ENCODE measurements at regions not wholly inside any gene's neighbourhood (a gene's known extent, or its start where the extent isn't known, plus 50 kb on each side); places are given as distances from the start of the nearest gene placed in this dataset.

DNA sequence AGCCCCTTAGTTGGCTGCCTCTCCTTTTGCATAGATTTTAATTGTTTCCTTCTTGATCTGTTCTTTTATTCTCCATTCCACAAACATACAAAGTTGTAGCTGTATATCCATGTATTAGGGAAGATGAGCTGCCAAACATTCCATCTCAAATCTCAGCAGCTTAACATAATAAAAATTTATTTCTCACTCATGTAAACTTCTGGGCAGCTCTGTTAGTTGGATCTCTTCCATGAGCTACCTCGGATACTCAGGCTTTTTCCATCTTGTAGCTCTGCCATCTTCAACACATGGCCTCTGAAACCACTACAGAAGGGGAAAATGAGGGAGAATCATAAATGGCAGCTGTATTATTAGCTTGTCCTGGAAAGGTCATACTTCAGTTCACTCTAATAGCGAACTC is 149.4 kb upstream of the BMP2 start:
- TF ChIP-seq SREBF2 (IDR thresholded peaks at IDR 0.05; ENCODE audit: low read length) (no peak), TAF1 (IDR thresholded peaks at IDR 0.05; ENCODE audit: borderline replicate concordance, low read depth, low read length) (no peak), EP300 (IDR thresholded peaks at IDR 0.05; ENCODE audit: borderline replicate concordance in 1 of 2, control insufficient read depth in 1 of 2, low read depth in 2 of 2, low read length in 2 of 2) (no peak), POLR2A (IDR thresholded peaks at IDR 0.05; ENCODE audit: low read depth, low read length) (no peak), JUND (IDR thresholded peaks at IDR 0.05; ENCODE audit: low read depth, low read length) (no peak), BHLHE40 (IDR thresholded peaks at IDR 0.05; ENCODE audit: borderline replicate concordance in 1 of 2, low read depth in 2 of 2, low read length in 1 of 2) (no peak), BACH1 (IDR thresholded peaks at IDR 0.05; ENCODE audit: borderline replicate concordance) (no peak), HDGF (IDR thresholded peaks at IDR 0.05) (no peak), RCOR1 (conservative IDR thresholded peaks at IDR 0.05; ENCODE audit: low read depth, low read length) (no peak), YY1 (IDR thresholded peaks at IDR 0.05; ENCODE audit: low read depth, low read length) (no peak)
- TF ChIP-seq, protein P1, sequence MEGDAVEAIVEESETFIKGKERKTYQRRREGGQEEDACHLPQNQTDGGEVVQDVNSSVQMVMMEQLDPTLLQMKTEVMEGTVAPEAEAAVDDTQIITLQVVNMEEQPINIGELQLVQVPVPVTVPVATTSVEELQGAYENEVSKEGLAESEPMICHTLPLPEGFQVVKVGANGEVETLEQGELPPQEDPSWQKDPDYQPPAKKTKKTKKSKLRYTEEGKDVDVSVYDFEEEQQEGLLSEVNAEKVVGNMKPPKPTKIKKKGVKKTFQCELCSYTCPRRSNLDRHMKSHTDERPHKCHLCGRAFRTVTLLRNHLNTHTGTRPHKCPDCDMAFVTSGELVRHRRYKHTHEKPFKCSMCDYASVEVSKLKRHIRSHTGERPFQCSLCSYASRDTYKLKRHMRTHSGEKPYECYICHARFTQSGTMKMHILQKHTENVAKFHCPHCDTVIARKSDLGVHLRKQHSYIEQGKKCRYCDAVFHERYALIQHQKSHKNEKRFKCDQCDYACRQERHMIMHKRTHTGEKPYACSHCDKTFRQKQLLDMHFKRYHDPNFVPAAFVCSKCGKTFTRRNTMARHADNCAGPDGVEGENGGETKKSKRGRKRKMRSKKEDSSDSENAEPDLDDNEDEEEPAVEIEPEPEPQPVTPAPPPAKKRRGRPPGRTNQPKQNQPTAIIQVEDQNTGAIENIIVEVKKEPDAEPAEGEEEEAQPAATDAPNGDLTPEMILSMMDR (IDR thresholded peaks at IDR 0.05 in 2 of 3, conservative IDR thresholded peaks at IDR 0.05 in 1 of 3; ENCODE audit: control insufficient read depth in 2 of 3, extremely low read depth in 1 of 3, insufficient read depth in 1 of 3, low read depth in 3 of 3, low read length in 3 of 3): no peak
- TF ChIP-seq, protein P2, sequence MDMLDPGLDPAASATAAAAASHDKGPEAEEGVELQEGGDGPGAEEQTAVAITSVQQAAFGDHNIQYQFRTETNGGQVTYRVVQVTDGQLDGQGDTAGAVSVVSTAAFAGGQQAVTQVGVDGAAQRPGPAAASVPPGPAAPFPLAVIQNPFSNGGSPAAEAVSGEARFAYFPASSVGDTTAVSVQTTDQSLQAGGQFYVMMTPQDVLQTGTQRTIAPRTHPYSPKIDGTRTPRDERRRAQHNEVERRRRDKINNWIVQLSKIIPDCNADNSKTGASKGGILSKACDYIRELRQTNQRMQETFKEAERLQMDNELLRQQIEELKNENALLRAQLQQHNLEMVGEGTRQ (IDR thresholded peaks at IDR 0.05; ENCODE audit: borderline replicate concordance, low read depth, low read length): no peak
- TF ChIP-seq, protein P3, sequence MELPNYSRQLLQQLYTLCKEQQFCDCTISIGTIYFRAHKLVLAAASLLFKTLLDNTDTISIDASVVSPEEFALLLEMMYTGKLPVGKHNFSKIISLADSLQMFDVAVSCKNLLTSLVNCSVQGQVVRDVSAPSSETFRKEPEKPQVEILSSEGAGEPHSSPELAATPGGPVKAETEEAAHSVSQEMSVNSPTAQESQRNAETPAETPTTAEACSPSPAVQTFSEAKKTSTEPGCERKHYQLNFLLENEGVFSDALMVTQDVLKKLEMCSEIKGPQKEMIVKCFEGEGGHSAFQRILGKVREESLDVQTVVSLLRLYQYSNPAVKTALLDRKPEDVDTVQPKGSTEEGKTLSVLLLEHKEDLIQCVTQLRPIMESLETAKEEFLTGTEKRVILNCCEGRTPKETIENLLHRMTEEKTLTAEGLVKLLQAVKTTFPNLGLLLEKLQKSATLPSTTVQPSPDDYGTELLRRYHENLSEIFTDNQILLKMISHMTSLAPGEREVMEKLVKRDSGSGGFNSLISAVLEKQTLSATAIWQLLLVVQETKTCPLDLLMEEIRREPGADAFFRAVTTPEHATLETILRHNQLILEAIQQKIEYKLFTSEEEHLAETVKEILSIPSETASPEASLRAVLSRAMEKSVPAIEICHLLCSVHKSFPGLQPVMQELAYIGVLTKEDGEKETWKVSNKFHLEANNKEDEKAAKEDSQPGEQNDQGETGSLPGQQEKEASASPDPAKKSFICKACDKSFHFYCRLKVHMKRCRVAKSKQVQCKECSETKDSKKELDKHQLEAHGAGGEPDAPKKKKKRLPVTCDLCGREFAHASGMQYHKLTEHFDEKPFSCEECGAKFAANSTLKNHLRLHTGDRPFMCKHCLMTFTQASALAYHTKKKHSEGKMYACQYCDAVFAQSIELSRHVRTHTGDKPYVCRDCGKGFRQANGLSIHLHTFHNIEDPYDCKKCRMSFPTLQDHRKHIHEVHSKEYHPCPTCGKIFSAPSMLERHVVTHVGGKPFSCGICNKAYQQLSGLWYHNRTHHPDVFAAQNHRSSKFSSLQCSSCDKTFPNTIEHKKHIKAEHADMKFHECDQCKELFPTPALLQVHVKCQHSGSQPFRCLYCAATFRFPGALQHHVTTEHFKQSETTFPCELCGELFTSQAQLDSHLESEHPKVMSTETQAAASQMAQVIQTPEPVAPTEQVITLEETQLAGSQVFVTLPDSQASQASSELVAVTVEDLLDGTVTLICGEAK (IDR thresholded peaks at IDR 0.05; ENCODE audit: borderline replicate concordance): no peak

Measured in GM12878 (cell line).